MM.1S (cell line): ENCODE measurements at regions not wholly inside any gene's neighbourhood (a gene's known extent, or its start where the extent isn't known, plus 50 kb on each side); places are given as distances from the start of the nearest gene placed in this dataset.

Source experiments
- CTCF ChIP-seq: fragments of 300-600 bp; sonication (generic); IDR thresholded peaks from 2 replicates; pipeline ENCODE4 v1.5.1; 2016; ENCODE audit warnings: antibody characterized with exemption, low read length, mixed read lengths
- EZH2 ChIP-seq: fragments of 300-600 bp; sonication (generic); optimal IDR thresholded peaks from 2 replicates; pipeline ENCODE3; 2017; ENCODE audit warnings: low read depth, mild to moderate bottlenecking, antibody characterized with exemption, low read length, mixed read lengths
- EZH2phosphoT487 ChIP-seq: fragments of 300-600 bp; sonication (generic); IDR thresholded peaks from 2 replicates; pipeline ENCODE4 v1.6.1; 2018; ENCODE audit warnings: antibody characterized with exemption, low read length

GRCh38 chr5:54404568-54404967, 50.9 kb upstream of the HSPB3 start:
- TF ChIP-seq EZH2 = no peak
- TF ChIP-seq CTCF = no peak
- TF ChIP-seq EZH2phosphoT487 = no peak
